NCI-H526 (cell line): ENCODE measurements at regions not wholly inside any gene's neighbourhood (a gene's known extent, or its start where the extent isn't known, plus 50 kb on each side); places are given as distances from the start of the nearest gene placed in this dataset.

Experiments
- DNase-seq, 2 experiments: peaks; one replicate each; lab custom pipeline; 2025; lab: John Stamatoyannopoulos, UW

GRCh38 chr18:45487581-45487980 is 127.7 kb upstream of the SLC14A2 start:
- no peak for DNase-seq

DNA sequence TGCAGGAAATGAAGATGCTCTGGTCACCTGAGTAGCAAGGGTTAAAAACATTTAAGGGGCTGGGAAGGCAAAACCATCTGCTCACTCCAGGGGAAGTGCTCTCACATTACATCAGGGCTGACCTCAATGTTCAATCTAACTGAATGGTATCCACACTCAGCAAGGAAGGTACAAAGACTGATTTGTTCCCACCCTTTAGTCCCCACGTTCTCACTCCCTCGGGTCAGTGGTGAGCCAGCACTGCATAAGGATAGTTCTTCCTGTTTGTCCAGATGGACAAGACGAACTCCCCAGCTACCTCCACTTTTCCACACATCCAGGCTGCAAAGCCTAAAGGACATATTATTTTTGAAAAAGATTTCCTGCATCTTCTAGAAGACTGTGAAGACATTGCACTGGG is 126.6 kb upstream of the SLC14A2 start:
- DNase-seq, result no peak

DNA sequence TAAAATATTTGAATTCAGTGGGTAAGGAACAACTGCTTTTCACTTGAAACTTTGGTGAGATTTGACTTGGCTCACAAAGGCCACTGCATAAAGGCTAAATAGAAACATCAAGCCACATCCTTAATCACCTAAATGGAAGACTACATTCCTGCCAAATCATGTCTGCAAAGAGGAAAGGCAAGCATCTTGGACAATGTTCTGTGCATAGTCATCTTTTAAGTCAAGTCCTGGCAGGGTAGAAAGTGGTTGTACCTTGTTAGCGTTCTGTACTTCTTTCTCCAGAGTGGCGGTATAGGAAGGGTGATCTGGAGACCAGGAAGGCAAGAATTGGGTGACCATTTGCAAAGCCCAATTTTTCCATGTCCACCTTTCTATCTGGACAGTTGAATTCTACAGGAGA is 121.4 kb upstream of the SLC14A2 start:
- DNase-seq, result no peak

DNA sequence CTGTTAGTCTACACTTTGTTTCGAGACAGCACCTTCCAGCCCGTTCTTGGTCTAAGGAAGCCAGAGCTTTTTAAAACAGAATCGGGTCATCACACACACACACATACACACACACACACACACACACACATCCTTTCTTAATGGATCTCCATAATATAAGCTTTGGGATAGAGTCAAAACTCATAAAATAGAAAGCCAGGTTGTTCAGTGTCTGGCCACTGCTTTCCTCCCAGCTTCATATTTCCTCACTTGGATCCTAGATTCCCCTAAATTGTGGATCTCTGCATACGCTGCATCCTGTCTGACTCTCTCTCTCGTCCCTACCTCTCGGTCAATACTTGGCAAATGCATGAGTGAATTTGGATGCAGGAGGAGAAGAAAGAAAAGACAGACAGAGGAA is 120.5 kb upstream of the SLC14A2 start:
- no peak for DNase-seq

- no peak for DNase-seq
Measured at GRCh38 chr18:45496741-45497140, 118.5 kb upstream of the SLC14A2 start.

- DNase-seq, result no peak
Measured at GRCh38 chr18:45497595-45498286, 117.5 kb upstream of the SLC14A2 start.

DNA sequence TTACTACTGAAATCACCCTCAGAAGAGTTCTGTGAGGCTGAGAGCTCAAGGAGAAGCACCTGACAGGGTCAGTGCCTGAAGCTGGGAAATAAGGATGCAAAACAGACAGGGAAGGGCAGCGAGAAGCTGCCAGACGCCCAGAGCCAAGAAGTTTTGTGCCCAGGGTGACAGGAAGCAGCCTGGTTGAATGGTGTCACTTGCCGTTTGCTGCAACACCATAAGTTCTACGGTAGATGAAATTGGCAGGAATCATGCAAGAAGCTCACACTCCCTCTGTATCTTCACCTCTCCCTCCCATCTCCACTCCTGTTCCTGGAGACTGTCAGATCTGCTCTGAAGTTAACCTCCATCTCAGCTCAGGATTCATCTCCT is 117.0 kb upstream of the SLC14A2 start:
- no peak for DNase-seq

- DNase-seq, result no peak
Measured at GRCh38 chr18:45503990-45504389, 111.3 kb upstream of the SLC14A2 start.

- DNase-seq, result no peak
Measured at GRCh38 chr18:45505497-45506206, 109.6 kb upstream of the SLC14A2 start.

- no peak for DNase-seq
Measured at GRCh38 chr18:45506951-45507350, 108.3 kb upstream of the SLC14A2 start.

GRCh38 chr18:45509535-45509934 is 105.7 kb upstream of the SLC14A2 start:
- DNase-seq, result no peak

- peak in 1 of 2 experiments; percentile 19 for DNase-seq
Measured at GRCh38 chr18:45510656-45511055, 104.6 kb upstream of the SLC14A2 start.

DNA sequence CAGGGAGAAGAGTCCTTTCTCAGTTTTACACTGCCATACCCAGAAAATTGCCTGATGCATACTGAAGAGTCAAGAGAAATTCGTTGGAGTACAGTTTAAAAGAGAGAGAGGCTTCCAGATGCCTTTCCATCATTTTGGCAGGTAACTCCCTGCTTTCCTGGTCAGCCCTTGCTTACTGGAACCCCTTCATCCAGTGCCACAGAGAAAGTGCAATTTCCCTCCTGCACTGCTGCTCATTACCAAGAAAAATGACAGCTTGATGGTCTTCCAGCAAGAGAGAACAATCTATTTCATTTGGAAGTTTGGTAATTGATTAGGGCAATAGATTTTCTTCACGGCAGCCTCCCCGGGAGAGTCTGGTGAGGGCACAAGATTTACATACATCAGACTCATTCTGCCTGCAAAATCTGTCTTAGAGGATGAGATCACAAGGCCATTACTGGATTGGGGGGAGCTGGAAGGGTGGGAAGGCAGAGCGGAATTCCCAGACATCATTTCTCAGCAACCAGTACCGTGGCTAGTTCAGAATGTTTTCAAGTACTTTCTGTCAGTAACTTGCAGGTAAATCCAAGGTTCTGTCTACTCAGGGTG is 102.8 kb upstream of the SLC14A2 start:
- DNase-seq, result no peak

- DNase-seq, result no peak
Measured at GRCh38 chr18:45517181-45517741, 98.0 kb upstream of the SLC14A2 start.

- no peak for DNase-seq
Measured at GRCh38 chr18:45518311-45519155, 96.7 kb upstream of the SLC14A2 start.

- DNase-seq, result no peak
Measured at GRCh38 chr18:45519411-45520280, 95.6 kb upstream of the SLC14A2 start.

DNA sequence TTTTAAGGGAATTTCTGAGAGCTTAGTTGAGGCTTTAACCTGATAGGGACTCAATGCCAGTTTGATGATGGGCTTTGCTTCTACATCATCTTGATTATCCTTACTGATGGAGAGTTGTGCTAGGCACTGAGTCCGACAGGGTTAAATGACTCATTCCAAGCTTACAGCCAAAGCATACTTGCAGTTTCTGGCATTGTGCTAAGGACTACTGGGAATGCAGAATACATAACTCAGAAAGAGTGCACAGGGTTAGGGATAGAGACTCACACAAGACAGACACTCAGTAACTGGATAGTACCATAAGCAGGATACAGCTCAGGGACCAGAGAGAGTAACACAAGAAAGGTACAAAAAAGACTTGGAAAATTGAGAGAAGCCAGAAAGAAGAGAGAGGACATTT is 94.1 kb upstream of the SLC14A2 start:
- DNase-seq, result no peak

GRCh38 chr18:45521777-45522176 is 93.5 kb upstream of the SLC14A2 start:
- no peak for DNase-seq

DNA sequence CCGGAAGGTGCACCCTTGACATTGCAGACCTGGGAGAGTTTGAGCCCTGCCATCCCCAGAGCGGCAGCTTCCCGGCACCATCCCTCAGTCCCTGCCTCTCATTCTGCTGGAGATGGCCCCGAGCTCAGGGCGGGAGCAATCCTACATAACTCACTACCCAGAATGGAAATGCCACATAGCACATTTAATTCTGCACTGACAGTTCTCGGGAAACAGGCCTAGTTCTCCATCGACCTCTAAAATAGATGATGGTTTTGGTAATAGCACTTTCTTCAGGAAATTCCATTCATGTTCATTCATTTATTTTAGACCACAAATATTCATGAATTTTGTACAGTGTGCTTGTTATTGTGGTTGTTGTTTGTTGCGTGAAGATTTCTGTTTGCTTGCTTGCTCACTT is 92.9 kb upstream of the SLC14A2 start:
- no peak for DNase-seq

- no peak for DNase-seq
Measured at GRCh38 chr18:45525301-45525700, 90.0 kb upstream of the SLC14A2 start.
